Activated CD4-positive, alpha-beta T cell treated with anti-CD3 and anti-CD28 coated beads, Interleukin-2, amount 50 U/mL, for 48 hours (primary cell): ENCODE measurements at regions not wholly inside any gene's neighbourhood (a gene's known extent, or its start where the extent isn't known, plus 50 kb on each side); places are given as distances from the start of the nearest gene placed in this dataset.

Experiments
- DNase-seq, 2 experiments: peaks; one replicate each; pipeline ENCODE4 v3.0.0-alpha.2; 2020

DNA sequence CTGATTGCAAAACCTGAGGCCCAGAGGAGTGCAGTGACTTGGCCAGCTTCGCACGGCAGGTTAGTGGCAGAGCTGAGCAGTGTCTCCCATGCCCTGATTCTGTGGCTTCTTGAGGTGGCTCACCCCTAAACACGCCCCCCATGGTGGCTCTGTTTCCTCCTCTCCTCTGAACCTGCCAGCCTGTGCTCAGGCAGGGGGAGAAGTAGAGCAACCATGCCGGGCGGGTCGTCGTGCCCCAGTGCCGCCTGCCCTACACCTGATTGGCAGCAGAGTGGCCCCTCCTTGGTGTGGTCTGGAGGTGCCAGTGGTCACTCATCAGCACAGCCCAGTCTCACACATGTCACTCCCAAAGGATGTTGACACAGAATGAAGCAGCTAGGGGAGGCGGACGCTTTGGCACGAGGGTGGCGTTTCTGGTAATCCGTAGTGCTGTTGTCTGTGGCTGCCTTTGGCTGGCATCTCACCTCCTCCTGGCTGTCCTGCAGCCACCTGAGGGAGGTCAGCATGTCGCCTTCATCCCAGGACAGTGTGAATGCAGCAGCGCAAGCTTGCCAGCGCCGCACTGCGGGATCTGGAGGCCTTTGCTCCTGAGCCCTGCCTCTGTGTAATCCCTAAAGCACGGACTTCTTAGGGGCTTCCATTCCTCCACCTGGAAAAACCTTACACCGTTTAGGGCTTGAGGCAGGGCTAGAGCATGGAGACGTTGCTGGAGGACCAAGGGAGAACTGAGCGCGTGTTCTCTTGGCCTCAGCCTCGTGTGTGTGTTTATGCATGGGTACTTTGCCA is 294.7 kb downstream of the SEC14L1 start:
- DNase-seq = no peak

DNA sequence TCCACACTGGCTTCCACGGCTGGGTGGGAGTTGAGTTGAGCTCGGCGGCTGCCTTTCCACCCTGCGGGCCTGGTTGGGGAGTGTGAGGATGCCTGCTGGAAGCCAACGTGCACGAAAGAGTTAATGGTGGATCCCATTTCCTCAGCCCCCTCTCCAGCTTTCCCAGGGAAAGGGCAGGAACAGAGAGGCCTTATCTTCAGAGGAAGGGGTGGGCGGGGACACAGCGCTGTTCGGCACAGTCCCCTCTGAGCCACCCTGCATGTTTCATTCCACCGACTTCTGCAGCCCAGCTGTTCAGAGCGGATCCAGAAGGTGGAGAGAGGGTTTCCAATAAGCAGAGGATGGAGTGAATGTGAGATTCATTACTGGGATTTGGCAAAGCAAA is 295.3 kb downstream of the SEC14L1 start:
- DNase-seq = peak in 1 of 2 experiments; percentile 24

- no peak for DNase-seq
Measured at GRCh38 chr17:77436481-77436880, 295.7 kb downstream of the SEC14L1 start.

- DNase-seq = peak in 1 of 2 experiments; percentile 48
Measured at GRCh38 chr17:77437017-77437416, 296.2 kb downstream of the SEC14L1 start.

- no peak for DNase-seq
Measured at GRCh38 chr17:77437747-77438146, 297.0 kb downstream of the SEC14L1 start.

- no peak for DNase-seq
Measured at GRCh38 chr17:77438241-77439188, 297.7 kb downstream of the SEC14L1 start.

GRCh38 chr17:77439189-77440018 is 298.6 kb downstream of the SEC14L1 start:
- DNase-seq = peak; percentile 38 to 44

DNA sequence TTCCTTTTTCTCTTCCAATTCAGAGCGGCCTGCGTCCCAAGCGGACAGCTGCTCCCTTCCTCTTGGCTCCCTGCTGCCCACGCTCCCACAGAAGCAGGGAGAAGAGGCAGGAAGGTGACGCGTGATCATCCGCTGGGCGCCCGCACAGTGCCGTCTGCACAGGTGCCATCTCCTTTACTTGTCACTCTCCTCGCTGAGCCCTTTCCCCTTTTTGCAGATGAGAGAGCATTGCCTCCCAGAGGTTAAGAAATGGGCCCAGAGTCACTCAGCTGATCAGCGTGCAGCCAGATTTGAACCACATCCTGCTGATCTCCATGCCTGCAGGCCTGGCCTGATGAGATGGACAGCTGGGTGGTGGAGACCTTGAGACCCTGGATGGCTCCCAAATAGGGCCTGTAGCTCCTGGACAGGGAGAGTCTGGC is 299.8 kb downstream of the SEC14L1 start:
- DNase-seq = peak; percentile 42 to 51

- DNase-seq = peak; percentile 70 to 75
Measured at GRCh38 chr17:77441130-77441920, 300.6 kb downstream of the SEC14L1 start.

GRCh38 chr17:77441940-77442339 is 301.2 kb downstream of the SEC14L1 start:
- DNase-seq = peak in 1 of 2 experiments; percentile 71

DNA sequence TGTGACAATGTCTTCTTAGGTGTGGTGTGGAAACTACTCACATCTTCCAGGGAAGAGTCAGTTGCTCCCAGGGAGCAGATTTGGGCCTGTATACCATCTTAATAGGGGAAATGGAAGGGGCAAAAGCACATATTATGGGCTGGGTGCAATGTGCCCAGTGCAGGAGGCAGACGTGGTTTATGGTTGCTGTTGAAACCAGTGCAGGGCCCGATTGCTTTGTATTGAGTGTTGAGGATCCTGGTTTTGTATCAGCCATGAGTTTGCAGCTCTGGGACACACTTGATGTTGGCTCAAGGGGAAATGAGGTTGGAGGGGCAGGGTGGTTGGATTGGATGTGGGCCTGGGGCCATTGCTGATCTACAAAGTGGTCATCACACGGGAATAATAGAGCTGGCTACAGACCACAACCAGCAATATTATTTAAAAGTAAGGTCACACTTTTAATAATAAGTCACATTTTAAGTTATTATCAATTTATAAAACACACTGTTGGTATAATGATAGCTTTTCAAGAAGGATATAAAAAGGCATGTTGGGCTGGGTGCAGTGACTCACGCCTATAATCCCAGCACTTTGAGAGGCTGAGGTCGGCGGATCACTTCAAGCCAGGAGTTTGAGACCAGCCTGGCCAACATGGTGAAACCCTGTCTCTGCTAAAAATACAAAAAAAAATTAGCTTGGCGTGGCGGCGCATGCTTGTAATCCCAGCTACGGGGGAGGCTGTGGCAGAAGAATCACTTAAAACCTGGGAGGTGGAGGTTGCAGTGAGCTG is 302.4 kb downstream of the SEC14L1 start:
- no peak for DNase-seq

GRCh38 chr17:77443748-77444260 is 303.0 kb downstream of the SEC14L1 start:
- no peak for DNase-seq

- peak in 1 of 2 experiments; percentile 51 for DNase-seq
Measured at GRCh38 chr17:77444628-77444983, 303.8 kb downstream of the SEC14L1 start.

DNA sequence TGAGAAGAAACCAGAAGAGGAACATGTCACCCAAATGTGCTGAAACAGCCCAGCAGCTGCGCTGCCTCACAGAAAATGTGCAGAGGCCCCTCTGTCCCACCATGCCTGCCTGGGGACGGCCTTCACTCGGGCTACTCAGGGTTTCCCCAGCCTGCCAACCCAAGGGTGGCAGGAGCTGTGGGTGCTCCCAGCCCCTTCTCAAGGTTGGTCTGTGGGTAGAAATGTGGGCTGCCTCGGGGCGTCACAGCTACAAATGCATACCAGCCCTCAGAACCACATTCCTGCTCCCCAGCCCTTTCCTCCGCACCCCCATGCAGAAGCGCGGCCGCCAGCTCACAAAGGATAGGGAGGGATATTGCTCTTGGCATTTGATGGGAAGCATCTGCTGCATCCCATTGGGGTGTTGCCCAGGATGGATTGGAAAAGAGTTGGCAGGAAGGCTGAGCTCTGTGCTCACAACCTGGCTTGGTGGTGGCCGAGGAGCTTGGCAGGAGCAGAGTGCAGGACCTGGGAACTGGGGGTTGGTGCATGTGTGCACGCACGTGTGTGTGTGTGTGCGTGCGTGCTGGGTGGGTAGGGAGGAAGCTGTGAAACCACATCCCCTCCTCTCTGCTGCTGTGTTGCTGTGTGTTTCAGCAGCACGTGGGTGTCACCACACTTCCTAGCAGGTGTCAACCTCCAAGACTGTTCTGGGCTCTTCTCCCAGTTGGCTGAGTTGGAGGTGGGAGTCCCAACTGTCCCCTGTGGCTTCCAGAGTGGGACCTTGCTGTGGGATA is 304.4 kb downstream of the SEC14L1 start:
- DNase-seq = peak; percentile 79 to 85

- peak; percentile 67 to 72 for DNase-seq
Measured at GRCh38 chr17:77445760-77446532, 305.2 kb downstream of the SEC14L1 start.

DNA sequence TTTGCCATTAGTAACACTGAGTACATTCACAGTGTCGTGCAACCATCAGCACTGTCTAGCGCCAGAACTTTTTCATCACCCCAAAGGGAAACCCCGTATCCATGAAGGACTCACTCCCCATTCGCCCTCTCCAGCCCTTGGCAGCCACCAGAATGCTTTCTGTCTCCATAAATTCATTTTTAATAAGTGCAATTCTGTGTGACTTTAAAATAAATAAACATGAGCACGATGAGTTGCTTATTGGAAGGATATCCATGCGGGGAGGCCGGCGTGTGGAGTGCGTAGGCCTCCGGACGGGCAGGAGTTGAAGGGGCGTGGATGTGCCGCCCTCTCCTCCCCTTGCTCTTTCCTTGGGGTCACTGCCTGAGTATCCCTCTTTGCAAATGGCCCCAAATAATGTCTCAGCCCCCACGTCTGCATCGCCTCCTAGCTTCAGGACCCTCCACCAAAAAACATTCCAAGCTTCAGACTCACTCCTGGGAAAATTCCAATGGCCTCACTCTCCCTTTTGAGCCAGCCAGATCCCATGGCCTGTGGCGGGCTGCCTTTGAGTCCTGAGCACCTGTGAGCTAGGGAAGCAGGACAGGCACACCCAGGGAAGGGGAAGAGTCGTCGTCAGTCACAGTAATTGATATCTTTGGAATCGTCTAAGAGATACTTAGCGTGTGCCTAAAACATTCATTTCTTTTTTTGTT is 306.3 kb downstream of the SEC14L1 start:
- no peak for DNase-seq

DNA sequence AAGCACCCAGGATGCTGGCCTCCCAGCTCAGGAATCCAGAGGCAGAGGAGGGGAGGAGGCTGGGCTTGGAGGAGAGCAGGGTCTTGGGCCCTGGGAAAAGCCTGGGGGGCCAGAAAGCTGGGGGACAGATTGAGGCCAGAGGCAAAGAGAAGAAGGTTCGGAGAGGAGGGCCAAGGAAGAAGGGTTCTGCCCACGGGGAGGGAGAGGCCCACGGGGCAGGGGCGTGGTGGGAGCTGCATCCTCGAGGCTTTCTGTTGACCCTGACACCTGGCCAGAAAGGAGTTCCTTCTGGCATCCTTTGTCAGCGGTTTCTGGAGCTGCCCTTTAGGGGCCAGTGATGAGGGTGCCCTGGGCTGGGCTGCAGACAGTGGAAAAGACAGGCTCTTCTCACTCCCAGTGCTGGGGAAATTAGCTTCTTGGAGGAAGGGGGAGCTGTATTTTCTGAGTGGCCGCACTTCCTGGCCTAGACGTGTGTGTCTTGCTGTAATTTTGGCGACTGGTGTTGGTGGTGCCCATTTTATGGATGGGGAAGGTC is 308.7 kb downstream of the SEC14L1 start:
- no peak for DNase-seq
